Head of caudate nucleus (tissue), 42 donors: ENCODE measurements at regions not wholly inside any gene's neighbourhood (a gene's known extent, or its start where the extent isn't known, plus 50 kb on each side); places are given as distances from the start of the nearest gene placed in this dataset.
A peak's percentile ranks its signal among the peaks of the same experiment; 100 is the strongest.

ENCODE experiments used
- DNase-seq, 42 donors: peaks; one replicate each; pipeline versions ENCODE4 v3.0.0 to v3.0.0-alpha.2; 2020 to 2021; ENCODE audit warnings: mixed read lengths in 7 of 42
- intact Hi-C: fragments of 100-400 bp; cut with DNase I; formaldehyde crosslinking; loops from one replicate; pipeline ENCODE4 v1.15.0; 2022

DNA sequence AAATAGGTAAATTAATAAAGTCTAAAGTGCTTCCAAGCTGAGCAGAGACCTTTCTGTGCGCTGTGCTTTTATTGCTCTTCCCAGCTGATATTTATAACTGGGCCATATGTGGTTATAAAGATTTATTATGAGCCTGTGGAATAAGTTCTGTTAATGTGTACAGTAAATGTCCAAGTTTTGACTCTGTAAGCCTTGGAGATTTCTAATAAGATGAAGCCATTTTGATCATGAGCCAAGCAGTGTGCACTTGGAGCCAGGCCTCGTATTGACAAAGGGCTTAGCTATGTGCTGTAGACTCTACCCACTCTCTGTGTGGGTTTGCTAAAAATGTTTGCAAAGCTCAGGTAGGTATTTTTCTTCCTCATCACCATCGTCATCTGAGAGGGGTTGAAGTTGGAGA lies 361.1 kb downstream of the FOXA2 start:
- intact Hi-C loops: no loop called here
- no peak for DNase-seq

DNA sequence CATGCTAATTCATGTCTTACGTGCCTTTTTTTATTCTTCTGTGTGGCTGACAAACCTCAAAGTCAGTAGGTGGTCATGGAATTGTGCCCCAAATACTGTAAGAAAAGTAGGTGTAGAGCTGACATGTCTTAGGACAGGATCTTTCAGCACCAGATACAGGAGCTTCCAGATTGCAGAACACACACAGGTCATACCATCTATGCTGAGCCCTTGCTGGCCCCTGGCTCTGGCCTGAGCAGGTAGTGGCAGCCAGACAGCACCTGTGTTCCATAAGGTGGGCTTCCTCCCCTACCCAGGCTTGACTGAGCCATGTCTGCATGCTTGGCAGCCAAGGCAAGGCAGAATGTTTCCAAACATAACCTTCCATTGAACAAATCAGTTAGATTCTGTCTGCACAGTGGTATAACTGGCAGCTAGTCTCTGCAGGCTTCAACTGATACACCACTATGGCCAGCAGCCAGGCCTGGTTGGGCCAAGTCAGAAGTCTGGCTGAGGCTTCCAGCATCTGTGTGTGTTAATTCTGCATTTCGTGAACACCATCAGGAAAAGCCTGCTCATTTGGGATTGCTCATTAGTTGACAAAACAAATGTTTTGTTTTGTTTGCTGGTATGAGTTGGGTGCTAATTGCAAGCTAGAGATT lies 366.5 kb downstream of the FOXA2 start:
- DNase-seq: peak in 7 of 42 donors; percentile 2 to 43 (median 15)
- intact Hi-C loops: no loop called here

- no peak for DNase-seq
- intact Hi-C loops: no loop called here
These were observed 367.4 kb downstream of the FOXA2 start for GRCh38 chr20:22216984-22217383.

- intact Hi-C loops: no loop called here
- no peak for DNase-seq
These were observed 370.1 kb downstream of the FOXA2 start for GRCh38 chr20:22214296-22214695.

GRCh38 chr20:22213271-22213670 lies 371.1 kb downstream of the FOXA2 start:
- intact Hi-C loops: no loop called here
- DNase-seq: no peak

DNA sequence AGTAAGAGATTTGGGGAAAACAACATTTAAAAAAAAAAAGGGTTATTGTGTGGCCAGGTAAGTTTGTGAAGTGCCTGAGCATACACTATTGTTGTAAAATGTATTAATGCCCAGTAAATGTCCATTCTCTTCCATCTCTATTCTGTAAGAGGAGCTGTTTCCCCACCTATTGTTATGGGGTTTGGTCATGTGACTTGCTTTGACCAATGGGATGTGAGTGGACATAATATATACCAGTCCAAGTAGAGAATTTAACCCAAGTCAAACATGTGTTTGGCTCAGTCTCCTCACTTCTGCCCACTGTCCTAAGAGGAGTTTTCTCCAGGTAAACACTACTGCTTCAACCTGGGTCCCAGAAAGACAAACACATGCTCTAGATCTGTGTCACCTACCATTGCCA lies 377.1 kb downstream of the FOXA2 start:
- DNase-seq: no peak
- intact Hi-C loops: no loop called here

DNA sequence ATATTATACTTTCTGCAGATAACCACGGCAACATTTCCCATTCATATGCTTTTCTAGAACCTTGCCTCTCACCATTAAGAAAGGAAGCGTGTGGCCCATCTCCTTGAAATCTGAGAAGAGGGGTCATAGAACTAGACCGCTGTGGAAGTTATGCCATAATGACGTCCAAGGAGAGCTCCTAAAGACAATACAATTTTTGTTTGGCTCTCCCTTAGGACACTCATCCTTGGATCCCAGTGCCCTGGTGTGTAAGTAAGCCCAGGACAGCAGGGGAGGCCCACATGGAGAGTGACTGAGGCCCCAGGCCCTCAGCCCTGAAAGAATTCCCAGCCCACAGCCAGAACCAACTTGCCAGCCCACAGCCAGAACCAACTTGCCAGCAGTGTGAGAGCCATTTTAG lies 379.6 kb downstream of the FOXA2 start:
- intact Hi-C loops: no loop called here
- no peak for DNase-seq

DNA sequence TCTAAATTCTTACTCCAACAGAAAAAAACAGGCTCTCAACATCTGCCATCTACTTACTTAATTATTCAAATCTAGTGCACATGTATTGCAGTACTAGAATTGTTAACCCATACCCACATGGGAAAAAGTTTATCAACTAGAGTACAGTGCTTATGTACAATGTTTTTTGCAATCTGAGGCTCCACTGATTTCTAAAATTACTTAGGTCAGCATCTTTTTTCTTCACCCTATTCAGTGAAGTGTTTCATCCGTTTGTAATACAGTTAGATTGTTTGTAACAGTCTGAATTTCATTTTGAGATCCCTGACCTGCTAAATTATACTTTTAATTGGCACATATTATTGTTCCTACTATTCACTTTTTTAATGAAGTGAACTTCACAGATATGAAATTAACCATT lies 402.2 kb downstream of the FOXA2 start:
- DNase-seq: no peak
- intact Hi-C loops: no loop called here

DNA sequence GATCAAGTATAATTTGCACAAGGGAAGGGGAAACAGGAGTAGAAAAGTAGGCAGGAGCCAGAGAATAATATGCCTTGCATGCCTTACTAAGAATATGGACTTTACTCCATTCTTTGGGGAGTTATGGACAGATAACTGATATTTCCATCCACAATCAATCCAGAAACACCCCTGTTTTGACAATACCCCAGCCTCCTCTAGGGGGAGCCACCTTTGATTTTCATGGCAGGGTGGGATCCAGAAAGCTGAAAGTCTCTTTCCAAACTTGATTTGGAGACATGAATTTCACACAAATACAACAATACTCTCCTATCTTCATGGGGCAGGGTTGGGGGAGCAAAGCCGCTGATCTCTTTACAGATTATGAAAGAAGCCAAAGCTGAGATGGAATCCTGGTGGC lies 404.1 kb downstream of the FOXA2 start:
- intact Hi-C loops: no loop called here
- DNase-seq: no peak

DNA sequence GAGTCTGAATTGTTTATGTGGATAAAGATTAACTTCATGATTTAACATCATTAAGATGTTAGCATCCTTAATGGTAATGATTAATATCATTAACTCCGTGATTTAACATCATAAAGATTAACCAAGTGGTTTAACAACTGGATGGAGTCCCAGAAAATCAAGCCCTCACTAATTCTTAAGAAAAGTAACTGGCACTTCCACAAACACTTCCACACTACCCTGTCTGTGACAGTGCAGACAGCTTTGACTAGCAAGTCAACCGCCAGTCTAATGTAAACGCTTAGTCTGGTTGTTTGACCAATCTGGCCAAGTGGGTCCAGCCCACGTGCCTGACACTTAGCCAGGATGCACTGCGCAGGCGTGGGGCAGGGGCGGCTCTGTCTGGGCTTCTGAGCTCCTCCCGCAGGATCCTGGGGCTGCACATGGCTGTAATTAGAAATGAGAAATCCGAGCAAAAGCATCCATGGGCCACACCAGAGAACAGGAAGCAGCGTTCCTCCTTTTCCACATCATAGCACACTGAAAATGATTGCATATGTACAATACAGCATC lies 424.2 kb downstream of the FOXA2 start:
- DNase-seq: no peak
- intact Hi-C loops: no loop called here

DNA sequence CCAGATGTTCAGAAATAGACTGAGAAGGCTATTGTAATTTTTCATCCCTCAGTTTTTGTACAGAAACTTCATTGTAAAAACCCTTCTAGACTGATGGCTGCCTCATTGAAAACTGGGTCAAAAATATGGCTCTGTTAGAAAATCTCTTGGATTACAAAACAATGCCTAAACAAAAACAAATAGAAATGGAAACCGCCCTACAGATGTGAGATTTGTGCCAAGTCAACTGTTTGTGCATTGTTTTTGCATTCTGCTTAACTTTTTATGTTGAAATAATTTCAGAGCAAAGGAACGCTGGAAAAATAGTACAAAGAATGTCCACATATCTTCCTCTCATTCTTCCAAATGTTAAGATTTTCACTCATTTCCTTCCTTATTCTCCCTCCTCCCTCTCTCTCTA lies 425.1 kb downstream of the FOXA2 start:
- intact Hi-C loops: no loop called here
- no peak for DNase-seq

- intact Hi-C loops: no loop called here
- no peak for DNase-seq
These were observed 422.1 kb downstream of the PAX1 start for GRCh38 chr20:22127587-22127986.

GRCh38 chr20:22106308-22106938 lies 401.0 kb downstream of the PAX1 start:
- intact Hi-C loops: no loop called here
- DNase-seq: peak in 11 of 42 donors; percentile 5 to 29 (median 12)

- intact Hi-C loops: no loop called here
- no peak for DNase-seq
These were observed 396.1 kb downstream of the PAX1 start for GRCh38 chr20:22101606-22102005.

- DNase-seq: no peak
- intact Hi-C loops: no loop called here
These were observed 395.2 kb downstream of the PAX1 start for GRCh38 chr20:22100686-22101085.

DNA sequence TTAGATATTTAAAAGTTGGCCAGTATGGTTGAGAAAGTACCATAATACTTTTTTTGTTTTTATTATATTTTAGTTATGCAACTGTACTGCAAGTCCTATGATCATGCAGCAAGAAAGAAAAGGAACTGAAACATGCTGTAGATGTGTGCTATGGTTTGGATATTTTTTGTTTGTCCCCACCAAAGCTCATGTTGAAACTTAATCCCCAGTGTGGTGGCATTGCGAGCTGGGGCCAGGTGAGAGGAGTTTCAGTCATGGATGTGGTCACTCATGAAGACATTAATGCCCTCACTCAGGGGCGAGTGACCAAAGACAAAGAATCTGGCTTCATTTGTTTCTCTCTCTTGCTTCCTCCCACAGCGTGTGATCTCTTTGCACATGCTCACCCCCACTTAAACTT lies 393.9 kb downstream of the PAX1 start:
- DNase-seq: no peak
- intact Hi-C loops: no loop called here

DNA sequence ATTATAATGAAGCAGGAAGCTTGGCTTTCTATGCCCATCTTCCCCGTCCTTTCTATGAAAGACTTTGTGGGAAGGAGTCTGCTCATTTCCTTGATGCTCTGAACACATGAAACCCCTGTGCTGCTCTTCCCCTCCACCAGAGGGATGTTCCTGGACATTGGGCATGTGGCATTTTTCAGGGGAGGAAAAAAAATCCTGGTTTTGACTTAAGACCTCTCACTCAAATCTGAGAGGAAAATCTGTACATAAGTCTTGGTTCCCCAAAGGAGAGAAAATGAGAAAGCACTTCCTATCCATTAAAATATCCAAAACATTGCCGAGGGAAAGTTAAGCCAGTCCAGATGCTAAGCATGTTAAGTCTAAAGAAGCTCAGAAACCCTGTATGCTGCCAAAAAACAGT lies 393.0 kb downstream of the PAX1 start:
- no peak for DNase-seq
- intact Hi-C loops: no loop called here

- DNase-seq: no peak
- intact Hi-C loops: no loop called here
These were observed 387.7 kb downstream of the PAX1 start for GRCh38 chr20:22093122-22093521.

GRCh38 chr20:22088882-22089281 lies 383.4 kb downstream of the PAX1 start:
- DNase-seq: no peak
- intact Hi-C loops: no loop called here

DNA sequence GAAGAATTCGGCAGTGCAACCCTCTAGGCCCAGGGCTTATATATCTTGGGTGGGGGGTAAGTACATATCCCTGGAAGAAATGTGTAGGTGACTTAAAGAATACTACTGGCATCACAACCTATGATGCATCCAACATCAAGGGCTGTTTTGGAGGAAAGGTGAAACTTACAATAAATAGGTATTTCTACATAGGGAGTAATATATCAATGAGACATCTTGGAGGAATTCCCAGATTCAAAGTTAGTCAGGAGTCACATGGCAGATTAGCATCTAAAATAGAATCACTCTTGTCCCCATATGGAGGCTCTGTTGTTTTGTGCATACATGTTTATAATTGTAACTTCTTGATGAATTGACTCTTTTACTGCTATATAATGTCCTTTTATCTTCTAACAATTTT lies 375.5 kb downstream of the PAX1 start:
- intact Hi-C loops: no loop called here
- DNase-seq: no peak

GRCh38 chr20:22074635-22075034 lies 369.2 kb downstream of the PAX1 start:
- intact Hi-C loops: no loop called here
- no peak for DNase-seq
